Thyroid gland (tissue), 4 donors: ENCODE measurements at regions not wholly inside any gene's neighbourhood (a gene's known extent, or its start where the extent isn't known, plus 50 kb on each side); places are given as distances from the start of the nearest gene placed in this dataset.

Experiments
- CTCF ChIP-seq, 6 experiments: fragments of 200-600 bp in 3 of 6; fragments of 450-650 bp in 3 of 6; sonication (generic) in 3 of 6; IDR thresholded peaks; one replicate each; pipeline ENCODE4 v1.5.1; 2016 to 2019; ENCODE audit warnings: antibody characterized with exemption in 6 of 6, mild to moderate bottlenecking in 2 of 6, inconsistent platforms in 1 of 6, moderate library complexity in 1 of 6
- POLR2A ChIP-seq, 2 donors: fragments of 450-650 bp; IDR thresholded peaks; one replicate each; pipeline ENCODE4 v1.6.1; 2017; ENCODE audit warnings: antibody characterized with exemption in 2 of 2, mild to moderate bottlenecking in 2 of 2, moderate library complexity in 1 of 2

GRCh38 chr2:14082640-14083039 is 549.9 kb upstream of the LRATD1 start:
- TF ChIP-seq POLR2A (IDR thresholded peaks at IDR 0.05) (no peak), CTCF (IDR thresholded peaks at IDR 0.05) (no peak)
